ENCODE measurements at regions not wholly inside any gene's neighbourhood (a gene's known extent, or its start where the extent isn't known, plus 50 kb on each side); places are given as distances from the start of the nearest gene placed in this dataset.

DNA sequence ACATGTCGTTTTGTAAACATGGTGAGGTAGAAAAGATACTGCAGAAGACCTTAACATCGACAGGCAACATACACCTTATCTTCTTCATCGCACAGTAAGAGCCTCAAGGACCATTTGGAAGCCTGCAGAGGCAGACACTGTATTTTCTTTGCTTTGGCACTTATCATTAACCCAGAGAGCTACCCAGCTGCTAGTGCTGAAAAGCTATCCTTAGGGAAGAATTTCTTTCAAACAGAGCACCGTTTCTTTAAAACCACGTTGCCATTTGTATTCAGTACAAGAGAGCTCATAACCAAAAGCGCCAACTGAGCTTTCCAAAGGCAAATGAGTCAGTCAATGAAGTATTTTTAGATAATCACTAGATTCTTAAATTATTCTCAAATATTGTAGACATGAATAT, 306.6 kb downstream of the EPM2A start:
- H3K4me1 ChIP-seq = no peaks in the 10 kb centered on the region
- no peaks in the 10 kb centered on the region for H3K36me3 ChIP-seq (replicated peaks in 1 of 2; ENCODE audit: insufficient read depth in 1 of 2, low read depth in 2 of 2)
- WGBS, 2 donors = 16 to 18% methylated on average over 6 of the region's 6 CpGs
- intact Hi-C loops (cut with DNase I) = no loop called here
- H3K4me3 ChIP-seq = no peak overlapping the region
- ATAC-seq = no peak
- TF ChIP-seq POLR2A (IDR thresholded peaks at IDR 0.05) = no peak
- TF ChIP-seq, protein P1, sequence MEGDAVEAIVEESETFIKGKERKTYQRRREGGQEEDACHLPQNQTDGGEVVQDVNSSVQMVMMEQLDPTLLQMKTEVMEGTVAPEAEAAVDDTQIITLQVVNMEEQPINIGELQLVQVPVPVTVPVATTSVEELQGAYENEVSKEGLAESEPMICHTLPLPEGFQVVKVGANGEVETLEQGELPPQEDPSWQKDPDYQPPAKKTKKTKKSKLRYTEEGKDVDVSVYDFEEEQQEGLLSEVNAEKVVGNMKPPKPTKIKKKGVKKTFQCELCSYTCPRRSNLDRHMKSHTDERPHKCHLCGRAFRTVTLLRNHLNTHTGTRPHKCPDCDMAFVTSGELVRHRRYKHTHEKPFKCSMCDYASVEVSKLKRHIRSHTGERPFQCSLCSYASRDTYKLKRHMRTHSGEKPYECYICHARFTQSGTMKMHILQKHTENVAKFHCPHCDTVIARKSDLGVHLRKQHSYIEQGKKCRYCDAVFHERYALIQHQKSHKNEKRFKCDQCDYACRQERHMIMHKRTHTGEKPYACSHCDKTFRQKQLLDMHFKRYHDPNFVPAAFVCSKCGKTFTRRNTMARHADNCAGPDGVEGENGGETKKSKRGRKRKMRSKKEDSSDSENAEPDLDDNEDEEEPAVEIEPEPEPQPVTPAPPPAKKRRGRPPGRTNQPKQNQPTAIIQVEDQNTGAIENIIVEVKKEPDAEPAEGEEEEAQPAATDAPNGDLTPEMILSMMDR (IDR thresholded peaks at IDR 0.05) = no peak
- DNase-seq = no peak
- H3K27me3 ChIP-seq = no peaks in the 10 kb centered on the region
- H3K27ac ChIP-seq = no peak overlapping the region
- H3K9me3 ChIP-seq = no peaks in the 10 kb centered on the region

DNA sequence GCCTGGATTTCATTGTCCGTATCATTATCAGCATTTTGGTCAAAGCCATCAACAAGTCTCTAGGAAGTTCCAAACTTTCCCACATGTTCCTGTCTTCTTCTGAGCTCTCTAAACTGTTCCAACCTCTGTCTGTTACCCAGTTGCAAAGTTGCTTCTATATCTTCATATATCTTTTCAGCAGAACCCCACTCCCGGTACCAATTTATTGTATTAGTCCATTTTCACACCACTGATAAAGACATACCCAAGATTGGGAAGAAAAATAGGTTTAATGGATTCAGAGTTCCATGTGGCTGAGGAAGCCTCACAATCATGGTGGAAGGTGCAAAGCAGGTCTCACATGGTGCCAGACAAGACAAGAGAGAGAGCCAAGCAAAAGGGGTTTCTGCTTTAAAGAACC, 293.2 kb downstream of the EPM2A start:
- ATAC-seq (no peak), DNase-seq (no peak)
- no peaks in the 10 kb centered on the region for H3K27me3 ChIP-seq
- no peaks in the 10 kb centered on the region for H3K4me1 ChIP-seq
- H3K4me3 ChIP-seq = no peak overlapping the region
- intact Hi-C loops (cut with DNase I) = no loop called here
- H3K36me3 ChIP-seq (replicated peaks in 1 of 2; ENCODE audit: insufficient read depth in 1 of 2, low read depth in 2 of 2) = no peaks in the 10 kb centered on the region
- WGBS, 2 donors = 81 to 94% methylated on average over 2 of the region's 2 CpGs
- no peak for TF ChIP-seq POLR2A (IDR thresholded peaks at IDR 0.05)
- TF ChIP-seq, protein P1 (IDR thresholded peaks at IDR 0.05) = no peak
- peaks cover 0 to 11% (median 0%) of the 10 kb centered on the region in 3 donors for H3K9me3 ChIP-seq
- H3K27ac ChIP-seq = no peak overlapping the region

DNA sequence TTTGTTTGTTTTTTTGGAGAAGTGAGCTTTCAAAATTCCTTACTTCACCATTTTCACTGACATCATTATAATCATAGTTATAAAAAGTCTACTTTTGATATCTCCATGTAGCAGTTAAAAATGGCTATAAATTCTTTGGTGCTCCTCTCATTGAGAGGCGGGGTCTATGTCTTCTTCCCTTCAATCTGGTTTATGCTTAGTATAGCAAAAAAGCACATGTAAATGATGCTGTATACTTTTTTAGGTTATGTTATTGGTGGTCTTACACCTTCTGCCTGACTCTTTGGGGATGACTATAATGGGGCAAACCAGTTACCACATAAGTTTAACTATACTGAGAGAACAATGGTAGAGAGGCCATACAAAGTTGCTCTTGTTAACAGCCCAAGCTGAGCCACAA, 289.6 kb downstream of the EPM2A start:
- intact Hi-C loops (cut with DNase I) = no loop called here
- WGBS, 2 donors = 50 to 55% methylated on average over 1 of the region's 1 CpG
- H3K9me3 ChIP-seq = peaks cover 0 to 9% (median 0%) of the 10 kb centered on the region in 3 donors
- no peaks in the 10 kb centered on the region for H3K27me3 ChIP-seq
- H3K4me3 ChIP-seq = no peak overlapping the region
- DNase-seq (no peak), ATAC-seq (no peak)
- no peaks in the 10 kb centered on the region for H3K36me3 ChIP-seq (replicated peaks in 1 of 2; ENCODE audit: insufficient read depth in 1 of 2, low read depth in 2 of 2)
- no peaks in the 10 kb centered on the region for H3K4me1 ChIP-seq
- TF ChIP-seq, protein P1 (IDR thresholded peaks at IDR 0.05) = no peak
- TF ChIP-seq POLR2A (IDR thresholded peaks at IDR 0.05) = no peak
- no peak overlapping the region for H3K27ac ChIP-seq

DNA sequence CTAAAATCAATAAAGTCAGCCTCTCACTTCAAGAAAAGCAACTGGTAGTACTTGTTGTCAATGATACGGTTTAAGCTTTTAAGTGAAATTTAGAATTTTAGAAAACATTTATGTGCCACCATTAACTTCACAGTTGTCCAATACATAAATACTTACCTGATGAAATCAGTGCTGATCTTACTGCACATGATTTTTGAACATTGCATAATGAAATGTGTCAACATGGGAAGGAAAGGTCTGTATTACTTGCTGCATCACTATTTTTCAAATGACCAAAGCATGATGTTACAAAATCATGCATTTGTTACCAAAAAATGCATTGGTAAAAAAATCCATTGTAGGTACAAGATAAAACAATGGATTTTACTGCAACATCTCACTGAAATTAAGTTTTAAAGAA, 284.3 kb downstream of the EPM2A start:
- DNase-seq (no peak), ATAC-seq (no peak)
- WGBS, 2 donors = 29 to 41% methylated on average over 1 of the region's 1 CpG
- intact Hi-C loops (cut with DNase I) = no loop called here
- Histone ChIP-seq H3K4me3 (no peak overlapping the region), H3K4me1 (no peaks in the 10 kb centered on the region), H3K9me3 (no peaks in the 10 kb centered on the region), H3K27me3 (no peaks in the 10 kb centered on the region), H3K36me3 (replicated peaks in 1 of 2; ENCODE audit: insufficient read depth in 1 of 2, low read depth in 2 of 2) (no peaks in the 10 kb centered on the region), H3K27ac (no peak overlapping the region)
- TF ChIP-seq, protein P1 (IDR thresholded peaks at IDR 0.05) = no peak
- no peak for TF ChIP-seq POLR2A (IDR thresholded peaks at IDR 0.05)

DNA sequence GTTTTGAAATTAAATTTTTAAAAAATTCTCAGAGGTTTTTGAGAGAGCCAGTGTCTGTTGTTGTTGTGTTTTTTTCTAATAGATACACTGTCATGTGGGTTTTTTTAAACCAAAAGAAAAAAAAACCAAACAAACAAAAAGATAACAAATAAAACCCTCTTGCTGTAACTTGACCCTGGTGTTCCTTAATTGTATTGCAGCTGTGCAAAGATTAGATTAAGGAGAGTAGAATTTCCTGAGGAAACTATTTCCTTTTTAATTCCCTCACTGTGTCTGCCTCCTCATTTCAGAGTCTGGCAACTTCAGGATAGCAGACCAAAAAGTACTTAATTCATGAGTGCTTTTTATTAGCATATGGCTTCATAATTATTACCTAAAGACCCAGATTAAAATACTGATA, 281.9 kb downstream of the EPM2A start:
- Histone ChIP-seq H3K27ac (no peak overlapping the region), H3K9me3 (no peaks in the 10 kb centered on the region), H3K36me3 (replicated peaks in 1 of 2; ENCODE audit: insufficient read depth in 1 of 2, low read depth in 2 of 2) (no peaks in the 10 kb centered on the region), H3K27me3 (no peaks in the 10 kb centered on the region), H3K4me1 (no peaks in the 10 kb centered on the region), H3K4me3 (no peak overlapping the region)
- no peak for ATAC-seq
- DNase-seq = no peak
- intact Hi-C loops (cut with DNase I) = no loop called here
- TF ChIP-seq, protein P1 (IDR thresholded peaks at IDR 0.05) = no peak
- no peak for TF ChIP-seq POLR2A (IDR thresholded peaks at IDR 0.05)
